OCI-LY3 (cell line): ENCODE measurements at regions not wholly inside any gene's neighbourhood (a gene's known extent, or its start where the extent isn't known, plus 50 kb on each side); places are given as distances from the start of the nearest gene placed in this dataset.

ENCODE experiments used
- CTCF ChIP-seq: fragments of 200-600, 300-600 bp; sonication (generic); IDR thresholded peaks from 2 replicates; pipeline ENCODE4 v1.5.1; 2014; ENCODE audit warnings: antibody characterized with exemption, low read length, low read depth
- EZH2phosphoT487 ChIP-seq: fragments of 200-600 bp; shearing (Covaris generic); IDR thresholded peaks from 2 replicates; pipeline ENCODE4 v1.6.1; 2018; ENCODE audit warnings: antibody characterized with exemption, mixed run types, low read depth

GRCh38 chr15:93158097-93158900 lies 69.3 kb upstream of the RGMA start:
- TF ChIP-seq CTCF (no peak), EZH2phosphoT487 (no peak)
